HepG2 (cell line): ENCODE measurements at regions not wholly inside any gene's neighbourhood (a gene's known extent, or its start where the extent isn't known, plus 50 kb on each side); places are given as distances from the start of the nearest gene placed in this dataset.

Experiments
- ATAC-seq: fragments of 200-7000 bp; cut with Tn5 transposase; 3 replicates; pipeline ENCODE4 v1.9.1; 2020; ENCODE audit warnings: mild to moderate bottlenecking, moderate library complexity
- BruUV-seq: library from RNA; stranded (reverse); fragments of 400-500 nt; replicated peaks from 2 replicates; lab custom pipeline; 2021; lab: Mats Ljungman, UMichigan
- CTCF ChIA-PET: fragments of 300-600 bp; formaldehyde crosslinking; extraction: SDS; loops from one replicate; lab custom pipeline; 2021; ENCODE audit warnings: low total read pairs, inconsistent platforms, low intra/inter-chr PET ratio; lab: Yijun Ruan, JAX
- POLR2A ChIA-PET: fragments of 350-600 bp; sonication (Branson Sonifier 250); formaldehyde crosslinking; loops from one replicate; lab custom pipeline; 2020; ENCODE audit warnings: antibody characterized with exemption, inconsistent platforms; lab: Yijun Ruan, JAX
- DNase-seq: peaks from one replicate; pipeline ENCODE4 v3.0.0-alpha.2; 2015; ENCODE audit warnings: low spot score
- FAIRE-seq: peaks from 3 replicates; lab custom pipeline; 2011; peaks lifted over from hg19 to GRCh38; lab: Jason Lieb, UNC
- H2AFZ ChIP-seq: one replicate; pipeline ENCODE4 v1.6.1; 2011; ENCODE audit warnings: low read length, inconsistent platforms
- H3K27ac ChIP-seq: fragments of 300-600 bp; 3 replicates; pipeline ENCODE4 v1.8.0; 2011; ENCODE audit warnings: mixed run types, mild to moderate bottlenecking, mixed read lengths, low read length, inconsistent platforms; ENCODE audit not compliant: insufficient read depth; ENCODE audit errors: extremely low read length
- H3K27me3 ChIP-seq, 2 experiments: fragments of 200-600 bp in 1 of 2; 2 replicates in 1 of 2; 3 replicates in 1 of 2; pipeline versions ENCODE4 v1.6.0 to v1.8.0; 2011; ENCODE audit warnings: low read length in 2 of 2, mild to moderate bottlenecking in 2 of 2, moderate library complexity in 2 of 2, inconsistent platforms in 1 of 2; ENCODE audit not compliant: insufficient read depth in 2 of 2, control insufficient read depth in 1 of 2
- H3K36me3 ChIP-seq, 2 experiments: fragments of 200-600 bp in 1 of 2; replicated peaks in 1 of 2; 2 replicates in 1 of 2; 3 replicates in 1 of 2; pipeline versions ENCODE4 v1.5.1 to v1.8.0; 2011; ENCODE audit warnings: low read length in 2 of 2, inconsistent platforms in 1 of 2; ENCODE audit not compliant: insufficient read depth in 2 of 2, control insufficient read depth in 1 of 2
- H3K4me1 ChIP-seq: 2 replicates; pipeline ENCODE4 v1.5.1; 2012; ENCODE audit warnings: low read length, inconsistent platforms; ENCODE audit not compliant: insufficient read depth
- H3K4me2 ChIP-seq: 2 replicates; pipeline ENCODE4 v1.6.0; 2011; ENCODE audit warnings: low read depth, low read length, inconsistent platforms
- H3K4me3 ChIP-seq, 3 experiments: fragments of 200-600 bp in 1 of 3; sonication (generic), shearing (Covaris generic) in 1 of 3; replicated peaks in 1 of 3; 2 replicates each; pipeline ENCODE4 v1.5.1; 2011 to 2016; ENCODE audit warnings: low read length in 3 of 3, inconsistent platforms in 2 of 3, low read depth in 2 of 3, mild to moderate bottlenecking in 2 of 3, control low read depth in 1 of 3, mixed read lengths in 1 of 3; ENCODE audit not compliant: insufficient read depth in 1 of 3
- H3K79me2 ChIP-seq: one replicate; pipeline ENCODE4 v1.6.1; 2011; ENCODE audit warnings: low read length, inconsistent platforms; ENCODE audit not compliant: insufficient read depth
- H3K9ac ChIP-seq: 2 replicates; pipeline ENCODE4 v1.6.0; 2011; ENCODE audit warnings: mild to moderate bottlenecking, low read depth, low read length, inconsistent platforms; ENCODE audit not compliant: insufficient read depth
- H3K9me3 ChIP-seq: 2 replicates; pipeline ENCODE4 v1.5.1; 2012; ENCODE audit warnings: mild to moderate bottlenecking, low read length
- H4K20me1 ChIP-seq: 2 replicates; pipeline ENCODE4 v1.6.0; 2011; ENCODE audit warnings: inconsistent platforms, mild to moderate bottlenecking, low read length, moderate library complexity; ENCODE audit not compliant: insufficient read depth
- FOSL1 ChIP-seq: sonication (generic); formaldehyde crosslinking; IDR thresholded peaks from 2 replicates; pipeline ENCODE4 v1.9.0; 2021; ENCODE audit warnings: missing genetic modification reagents, borderline replicate concordance
- FOXA3 ChIP-seq: IDR thresholded peaks from 2 replicates; pipeline ENCODE4 v1.6.1; 2016; ENCODE audit warnings: missing genetic modification reagents, missing compliant biosample characterization
- MTERF4 ChIP-seq: sonication (generic); formaldehyde crosslinking; IDR thresholded peaks from 2 replicates; pipeline ENCODE4 v1.8.0; 2023; ENCODE audit warnings: mild to moderate bottlenecking, missing genetic modification reagents
- ZBTB38 ChIP-seq: sonication (generic); formaldehyde crosslinking; IDR thresholded peaks from 2 replicates; pipeline ENCODE4 v1.5.1; 2020; ENCODE audit warnings: mild to moderate bottlenecking, missing genetic modification reagents
- ZKSCAN1 ChIP-seq: fragments of 150-350 bp; IDR thresholded peaks from 2 replicates; pipeline ENCODE4 v1.6.1; 2014; ENCODE audit warnings: low read length
- ZKSCAN8 ChIP-seq: IDR thresholded peaks from 2 replicates; pipeline ENCODE4 v1.6.1; 2016; ENCODE audit warnings: borderline replicate concordance, missing genetic modification reagents, missing compliant biosample characterization
- ZNF446 ChIP-seq: sonication (generic); formaldehyde crosslinking; IDR thresholded peaks from 2 replicates; pipeline ENCODE4 v1.5.0; 2020; ENCODE audit warnings: mild to moderate bottlenecking, missing genetic modification reagents
- WGBS: methylation state at CpG from one replicate; pipeline ENCODE4 v1.1.6; 2017; ENCODE audit warnings: low lambda C conversion rate; 5-methylcytosine and 5-hydroxymethylcytosine counted together
- in situ Hi-C: cut with HindIII; loops from 2 replicates; pipeline ENCODE4 v1.10.0; 2017; ENCODE audit warnings: low pct_unique_long_range_greater_than_20kb; ENCODE audit not compliant: extremely low pct_ligation_motif_present
- intact Hi-C: fragments of 100-400 bp; cut with micrococcal nuclease; formaldehyde crosslinking; loops from one replicate; pipeline ENCODE4 v1.10.0; 2022; ENCODE audit not compliant: unreplicated experiment

DNA sequence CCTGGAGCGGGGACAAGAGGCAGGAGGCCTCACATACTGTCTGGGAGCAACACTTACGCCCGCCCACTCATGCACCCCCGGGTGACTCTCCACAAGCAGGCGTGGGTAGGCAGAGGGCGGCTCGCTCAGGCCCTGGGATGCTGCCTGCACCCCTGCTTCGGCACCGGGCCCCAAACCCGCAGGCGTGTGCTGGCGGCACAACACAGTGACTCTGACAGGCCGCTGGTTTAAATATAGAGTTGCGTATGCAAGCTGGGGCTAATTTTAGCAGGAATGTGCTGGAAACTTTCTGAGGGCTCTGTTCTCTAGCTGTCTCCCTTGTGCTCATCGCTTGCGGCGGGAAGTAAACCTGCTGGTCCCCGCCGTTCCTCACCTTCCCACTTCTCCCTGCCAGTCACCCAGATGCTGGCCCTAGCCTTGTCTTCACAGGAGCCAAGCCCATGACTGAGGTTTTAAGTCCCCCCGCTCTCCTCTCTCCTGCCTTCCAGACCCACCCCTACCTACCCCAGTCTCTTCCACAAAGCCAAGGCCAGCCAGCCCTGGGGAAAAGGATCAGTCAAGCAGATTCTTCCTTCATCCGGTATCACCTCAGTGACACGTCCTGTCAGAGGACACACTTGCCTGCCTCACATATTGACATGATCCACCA, 94.5 kb upstream of the FOXP4 start (continued):
- TF ChIP-seq FOSL1: no peak
- peak; percentile 44; the same call in 1 of the 2 replicates for TF ChIP-seq ZNF446 (CRISPR knock-in tag)
- 0 out of 2 replicates have a peak, but pooled peaks have one; percentile 31 for TF ChIP-seq ZBTB38

- no peak for DNase-seq
- ChIA-PET POLR2A (interaction anchor here (1.0 kb wide), 1 partner anchor 28 kb away, joined by 3 read pairs; no protein-coding TSS in a partner anchor), CTCF (no interaction called here)
- H4K20me1 ChIP-seq: no peaks in the 10 kb centered on the region
- in situ Hi-C loops (loop anchor here (5.0 kb wide), 1 partner anchor 80 kb away; no protein-coding TSS in a partner anchor), intact Hi-C loops (no loop called here)
- TF ChIP-seq ZKSCAN8 (CRISPR knock-in tag): peak; percentile 93; the same call in 1 of the 2 replicates
- peak; percentile 71 for TF ChIP-seq ZKSCAN1
- no peak for TF ChIP-seq MTERF4 (CRISPR knock-in tag)
- TF ChIP-seq FOXA3 (CRISPR knock-in tag): no peak
- no peak overlapping the region for H2AFZ ChIP-seq
- no peaks in the 10 kb centered on the region for H3K9me3 ChIP-seq
- WGBS: 54% methylated on average over 4 of the region's 4 CpGs
- no peak overlapping the region for H3K27ac ChIP-seq
- ATAC-seq: no peak
- FAIRE-seq: no peak
- H3K9ac ChIP-seq: no peak overlapping the region
- no peaks in the 10 kb centered on the region for H3K36me3 ChIP-seq
- BruUV-seq: no TSS peak
- H3K4me1 ChIP-seq: peaks cover 83% of the 10 kb centered on the region
- no peak overlapping the region for H3K4me3 ChIP-seq
- no peak overlapping the region for H3K4me2 ChIP-seq
- H3K27me3 ChIP-seq: peaks cover 10 to 49% of the 10 kb centered on the region in 2 experiments; a peak in 4 of 5 replicates
- H3K79me2 ChIP-seq: no peaks in the 10 kb centered on the region
These were observed 93.4 kb upstream of the FOXP4 start for GRCh38 chr6:41452763-41453162.
